ENCODE measurements at regions not wholly inside any gene's neighbourhood (a gene's known extent, or its start where the extent isn't known, plus 50 kb on each side); places are given as distances from the start of the nearest gene placed in this dataset.
A peak's percentile ranks its signal among the peaks of the same experiment; 100 is the strongest.

- no peak for DNase-seq
Observed at GRCh38 chr12:90899456-90900182, 55.4 kb downstream of the CCER1 start.

GRCh38 chr12:90897986-90898385, 57.0 kb downstream of the CCER1 start:
- DNase-seq = no peak

GRCh38 chr12:90897316-90897715, 57.7 kb downstream of the CCER1 start:
- DNase-seq = no peak

- no peak for DNase-seq
Observed at GRCh38 chr12:90896821-90897220, 58.2 kb downstream of the CCER1 start.

GRCh38 chr12:90896164-90896563, 58.8 kb downstream of the CCER1 start:
- DNase-seq = no peak

GRCh38 chr12:90888316-90888715, 66.7 kb downstream of the CCER1 start:
- no peak for DNase-seq

- no peak for DNase-seq
Observed at GRCh38 chr12:90883456-90883855, 71.5 kb downstream of the CCER1 start.

GRCh38 chr12:90871726-90872096, 83.3 kb downstream of the CCER1 start:
- DNase-seq = no peak

- no peak for DNase-seq
Observed at GRCh38 chr12:90870971-90871725, 83.8 kb downstream of the CCER1 start.

GRCh38 chr12:90868626-90869025, 86.3 kb downstream of the CCER1 start:
- no peak for DNase-seq

GRCh38 chr12:90859591-90859990, 95.4 kb downstream of the CCER1 start:
- DNase-seq = no peak

- DNase-seq = no peak
Observed at GRCh38 chr12:90858252-90858651, 96.7 kb downstream of the CCER1 start.

- DNase-seq = no peak
Observed at GRCh38 chr12:90855534-90855933, 99.4 kb downstream of the CCER1 start.

GRCh38 chr12:90854136-90854689, 100.8 kb downstream of the CCER1 start:
- peak; percentile 22 to 23 for DNase-seq

- DNase-seq = no peak
Observed at GRCh38 chr12:90851800-90852718, 102.9 kb downstream of the CCER1 start.

GRCh38 chr12:90842477-90842876, 112.5 kb downstream of the CCER1 start:
- DNase-seq = no peak

GRCh38 chr12:90841336-90841735, 113.6 kb downstream of the CCER1 start:
- no peak for DNase-seq

- DNase-seq = no peak
Observed at GRCh38 chr12:90839346-90839745, 115.6 kb downstream of the CCER1 start.

- no peak for DNase-seq
Observed at GRCh38 chr12:90836689-90837088, 118.3 kb downstream of the CCER1 start.

GRCh38 chr12:90833228-90833627, 121.7 kb downstream of the CCER1 start:
- DNase-seq = no peak

GRCh38 chr12:90832427-90832826, 122.5 kb downstream of the CCER1 start:
- DNase-seq = no peak

- no peak for DNase-seq
Observed at GRCh38 chr12:90831712-90832111, 123.3 kb downstream of the CCER1 start.

GRCh38 chr12:90829044-90829443, 125.9 kb downstream of the CCER1 start:
- DNase-seq = no peak

Data from AML-193 (cell line).